H1 (cell line): ENCODE measurements at regions not wholly inside any gene's neighbourhood (a gene's known extent, or its start where the extent isn't known, plus 50 kb on each side); places are given as distances from the start of the nearest gene placed in this dataset.

Experiments
- KDM5A ChIP-seq: fragments of 200-600 bp; IDR thresholded peaks from 2 replicates; pipeline ENCODE4 v1.7.1; 2012; ENCODE audit warnings: mild to moderate bottlenecking, low read length, inconsistent platforms, mixed read lengths

GRCh38 chr18:45291621-45292615, 323.4 kb upstream of the SLC14A2 start (continued):
- no peak for TF ChIP-seq KDM5A
